PFSK-1 (cell line): ENCODE measurements at regions not wholly inside any gene's neighbourhood (a gene's known extent, or its start where the extent isn't known, plus 50 kb on each side); places are given as distances from the start of the nearest gene placed in this dataset.

Source experiments
- POLR2AphosphoS5 ChIP-seq: IDR thresholded peaks from 2 replicates; pipeline ENCODE4 v1.6.1; 2012; ENCODE audit warnings: low read depth, mild to moderate bottlenecking, control low read depth, low read length, moderate library complexity
- SIN3A ChIP-seq: IDR thresholded peaks from 2 replicates; pipeline ENCODE4 v1.6.1; 2012; ENCODE audit warnings: mild to moderate bottlenecking, low read length, moderate library complexity, borderline replicate concordance; ENCODE audit not compliant: insufficient read depth
- TAF1 ChIP-seq: IDR thresholded peaks from 2 replicates; pipeline ENCODE4 v1.6.1; 2012; ENCODE audit warnings: low read length, control low read depth, borderline replicate concordance; ENCODE audit not compliant: insufficient read depth

DNA sequence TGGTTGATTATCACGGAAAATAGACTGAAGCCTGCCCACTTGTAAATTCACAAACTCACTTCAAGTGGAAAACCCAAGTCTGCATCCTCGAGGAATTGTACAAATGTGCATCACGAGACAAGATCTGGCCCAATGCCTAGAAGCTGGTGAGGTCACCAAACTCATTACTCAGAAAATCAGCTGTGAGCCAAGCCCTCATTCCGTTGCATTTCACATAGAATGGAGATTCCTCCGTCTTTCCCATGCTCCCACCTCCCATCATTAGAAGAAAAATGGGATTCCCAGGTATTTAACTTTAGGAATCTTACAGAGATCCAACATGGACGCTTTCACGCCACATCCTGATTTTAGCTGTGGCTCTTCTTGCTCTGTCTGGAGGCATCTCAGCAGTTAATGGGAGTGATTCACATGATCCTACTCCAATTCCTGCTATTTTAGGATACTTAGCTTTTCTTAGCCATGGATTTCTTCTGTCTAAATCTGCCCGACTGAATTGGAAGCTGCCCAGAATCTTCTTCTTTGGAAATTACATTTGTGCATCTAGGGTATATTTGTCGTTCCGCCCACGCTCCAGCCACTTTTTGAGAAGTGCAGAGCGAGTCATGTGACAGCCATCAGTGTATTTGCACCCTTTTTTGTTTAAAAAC is 68.7 kb upstream of the STMND1 start:
- TF ChIP-seq POLR2AphosphoS5, result no peak
- TF ChIP-seq TAF1, result no peak
- TF ChIP-seq SIN3A, result no peak
